Upper lobe of right lung (tissue), 1 donor: ENCODE measurements at regions not wholly inside any gene's neighbourhood (a gene's known extent, or its start where the extent isn't known, plus 50 kb on each side); places are given as distances from the start of the nearest gene placed in this dataset.
"Not testable (repeated sequence)": the region's sequence is repeated elsewhere in the genome, so short reads cannot be mapped to it uniquely, and the experiment has no call there.

Experiments used
- ATAC-seq: fragments of 200-7000 bp; cut with Tn5 transposase; one replicate; pipeline ENCODE4 v1.9.1; 2020; ENCODE audit warnings: mild to moderate bottlenecking, moderate library complexity
- DNase-seq: peaks from one replicate; pipeline ENCODE4 v3.0.0-alpha.2; 2020
- H3K27ac ChIP-seq: fragments of 200-600 bp; one replicate; pipeline ENCODE4 v1.8.0; 2022
- H3K27me3 ChIP-seq: fragments of 200-600 bp; one replicate; pipeline ENCODE4 v1.8.0; 2022; ENCODE audit warnings: mild to moderate bottlenecking
- H3K36me3 ChIP-seq: fragments of 200-600 bp; one replicate; pipeline ENCODE4 v1.8.0; 2022
- H3K4me1 ChIP-seq: fragments of 200-600 bp; one replicate; pipeline ENCODE4 v1.8.0; 2022
- H3K4me3 ChIP-seq: fragments of 200-600 bp; one replicate; pipeline ENCODE4 v1.8.0; 2022; ENCODE audit warnings: mild to moderate bottlenecking
- H3K9me3 ChIP-seq: fragments of 200-600 bp; one replicate; pipeline ENCODE4 v1.8.0; 2022
- CTCF ChIP-seq: fragments of 200-600 bp; IDR thresholded peaks from one replicate; pipeline ENCODE4 v1.8.0; 2022; ENCODE audit warnings: antibody characterized with exemption
- intact Hi-C: fragments of 100-400 bp; cut with DNase I; formaldehyde crosslinking; loops from one replicate; pipeline ENCODE4 v1.11.0; 2022
- donor health status: DM: no; HTN: yes; CAD: no; lungs with severe emphysema.

- Histone ChIP-seq H3K27me3 (no peaks in the 10 kb centered on the region), H3K36me3 (no peaks in the 10 kb centered on the region), H3K4me3 (no peak overlapping the region), H3K27ac (no peak overlapping the region), H3K9me3 (no peaks in the 10 kb centered on the region), H3K4me1 (no peaks in the 10 kb centered on the region)
- intact Hi-C loops: no loop called here
- DNase-seq (no peak), ATAC-seq (no peak)
- TF ChIP-seq CTCF: no peak
Measured at GRCh38 chr11:13567551-13567950, 71.8 kb upstream of the PTH start.

- no peak for TF ChIP-seq CTCF
- DNase-seq (no peak), ATAC-seq (no peak)
- intact Hi-C loops: no loop called here
- no peaks in the 10 kb centered on the region for H3K36me3 ChIP-seq
- H3K4me3 ChIP-seq: no peak overlapping the region
- no peaks in the 10 kb centered on the region for H3K9me3 ChIP-seq
- H3K27me3 ChIP-seq: no peaks in the 10 kb centered on the region
- H3K4me1 ChIP-seq: no peaks in the 10 kb centered on the region
- H3K27ac ChIP-seq: no peak overlapping the region
Measured at GRCh38 chr11:13561860-13562259, 66.1 kb upstream of the PTH start.

- DNase-seq, H3K36me3 ChIP-seq, intact Hi-C loops, H3K27me3 ChIP-seq, H3K9me3 ChIP-seq, ATAC-seq, H3K4me1 ChIP-seq, H3K4me3 ChIP-seq, H3K27ac ChIP-seq: not testable (repeated sequence)
Measured at GRCh38 chr11:13560341-13560740, 64.5 kb upstream of the PTH start.

- no peaks in the 10 kb centered on the region for H3K36me3 ChIP-seq
Measured at GRCh38 chr11:13552784-13553183, 57.0 kb upstream of the PTH start.

GRCh38 chr11:13551834-13552233 is 56.0 kb upstream of the PTH start:
- no peak for TF ChIP-seq CTCF
- intact Hi-C loops: no loop called here
- no peak for DNase-seq
- ATAC-seq: no peak
- H3K4me3 ChIP-seq: no peak overlapping the region
- no peak overlapping the region for H3K27ac ChIP-seq
- H3K9me3 ChIP-seq: peaks cover 2% of the 10 kb centered on the region
- H3K27me3 ChIP-seq: no peaks in the 10 kb centered on the region
- no peaks in the 10 kb centered on the region for H3K36me3 ChIP-seq
- no peaks in the 10 kb centered on the region for H3K4me1 ChIP-seq

More at GRCh38 chr11:13552784-13553183, 57.0 kb upstream of the PTH start:
- no peak for TF ChIP-seq CTCF
- H3K4me1 ChIP-seq: no peaks in the 10 kb centered on the region
- H3K9me3 ChIP-seq: no peaks in the 10 kb centered on the region
- H3K4me3 ChIP-seq: no peak overlapping the region
- no peaks in the 10 kb centered on the region for H3K27me3 ChIP-seq
- ATAC-seq (no peak), DNase-seq (no peak)
- intact Hi-C loops: no loop called here
- H3K27ac ChIP-seq: no peak overlapping the region

- Histone ChIP-seq H3K4me1 (no peaks in the 10 kb centered on the region), H3K27me3 (no peaks in the 10 kb centered on the region), H3K27ac (no peak overlapping the region), H3K4me3 (no peak overlapping the region), H3K9me3 (peaks cover 13% of the 10 kb centered on the region), H3K36me3 (no peaks in the 10 kb centered on the region)
- no peak for DNase-seq
- no peak for TF ChIP-seq CTCF
- intact Hi-C loops: no loop called here
- ATAC-seq: peak; percentile 39
Measured at GRCh38 chr11:13550761-13551160, 55.0 kb upstream of the PTH start.

- intact Hi-C loops, H3K27ac ChIP-seq, ATAC-seq, H3K4me1 ChIP-seq, H3K4me3 ChIP-seq, H3K27me3 ChIP-seq, H3K36me3 ChIP-seq, DNase-seq: not testable (repeated sequence)
- peaks cover 20% of the 10 kb centered on the region for H3K9me3 ChIP-seq
Measured at GRCh38 chr11:13546092-13546491, 50.3 kb upstream of the PTH start.
